Amniotic epithelial cell (primary cell): ENCODE measurements at regions not wholly inside any gene's neighbourhood (a gene's known extent, or its start where the extent isn't known, plus 50 kb on each side); places are given as distances from the start of the nearest gene placed in this dataset.
A peak's percentile ranks its signal among the peaks of the same experiment; 100 is the strongest.

Experiments used
- DNase-seq: peaks from one replicate; pipeline ENCODE4 v3.0.0-alpha.2; 2010; ENCODE audit warnings: low read depth

DNA sequence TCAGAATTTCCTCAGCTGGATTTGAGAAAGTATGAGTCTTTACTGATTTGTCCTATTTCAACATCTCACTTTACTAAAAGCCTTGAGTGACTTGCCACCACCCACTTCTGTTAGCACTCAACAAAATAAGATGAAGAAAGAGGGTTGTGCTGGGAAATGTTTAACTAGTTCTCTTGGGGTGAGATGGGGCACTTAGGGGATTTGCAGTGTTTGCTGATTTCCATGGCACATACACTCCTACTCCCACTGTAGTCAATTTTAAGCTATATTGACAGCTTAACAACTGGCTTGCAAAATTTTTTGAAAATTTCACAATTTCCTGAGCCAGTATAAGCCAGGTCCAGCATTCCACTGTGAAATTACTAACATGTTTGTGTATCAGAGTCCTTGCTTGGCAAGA lies 463.1 kb upstream of the ARHGEF26 start:
- peak; percentile 5 for DNase-seq

DNA sequence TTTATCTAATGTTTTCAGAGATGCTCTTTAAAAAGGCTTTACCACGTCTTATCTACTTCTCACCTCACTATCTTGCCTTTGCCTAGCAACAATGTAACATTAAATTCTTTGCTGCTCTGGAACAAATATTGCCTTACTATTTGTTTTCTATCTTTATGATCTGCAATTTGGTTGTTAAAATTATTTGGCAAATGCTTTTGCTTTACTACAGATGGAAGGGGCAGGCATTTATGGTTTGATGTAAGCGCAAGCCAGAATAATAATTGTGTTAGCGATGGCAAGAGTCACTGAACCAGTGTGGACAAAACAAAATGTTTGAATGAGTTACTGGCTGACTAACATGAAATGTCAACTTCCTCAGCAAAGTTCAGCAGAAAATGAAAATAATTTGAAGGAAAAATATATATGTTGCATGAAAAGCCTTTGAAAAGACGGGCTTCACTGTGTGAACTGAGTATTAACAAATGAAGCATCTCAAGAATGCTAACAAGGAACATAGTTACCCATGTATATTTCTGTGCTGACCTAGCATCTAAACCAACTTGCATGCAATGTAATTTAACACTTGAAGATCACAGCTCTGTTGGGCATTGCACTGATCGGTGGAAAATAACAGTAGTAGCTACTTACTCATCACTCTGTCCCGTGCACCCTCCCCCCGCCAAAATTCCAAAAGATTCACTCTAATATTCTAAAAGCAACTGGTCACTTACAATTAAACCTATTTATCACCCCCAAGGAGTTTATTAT lies 454.0 kb upstream of the ARHGEF26 start:
- DNase-seq = no peak

DNA sequence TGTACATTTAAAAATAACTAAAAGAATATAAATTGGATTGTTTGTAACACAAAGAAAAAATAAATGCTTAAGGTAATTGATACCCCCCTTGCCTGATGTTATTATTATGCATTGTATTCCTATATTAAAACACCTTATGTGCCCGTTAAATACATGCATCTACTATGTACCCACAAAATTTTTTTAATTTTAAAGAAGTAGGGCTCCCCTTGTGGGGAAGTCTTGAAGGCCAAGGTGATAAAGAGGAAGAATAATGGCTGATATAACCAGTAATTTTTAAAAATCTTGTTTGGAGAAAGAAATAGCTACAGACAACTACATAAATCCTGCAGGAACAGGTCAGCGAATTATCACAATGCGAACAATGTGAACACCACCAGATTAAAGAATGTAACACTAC lies 451.7 kb upstream of the ARHGEF26 start:
- DNase-seq = no peak

DNA sequence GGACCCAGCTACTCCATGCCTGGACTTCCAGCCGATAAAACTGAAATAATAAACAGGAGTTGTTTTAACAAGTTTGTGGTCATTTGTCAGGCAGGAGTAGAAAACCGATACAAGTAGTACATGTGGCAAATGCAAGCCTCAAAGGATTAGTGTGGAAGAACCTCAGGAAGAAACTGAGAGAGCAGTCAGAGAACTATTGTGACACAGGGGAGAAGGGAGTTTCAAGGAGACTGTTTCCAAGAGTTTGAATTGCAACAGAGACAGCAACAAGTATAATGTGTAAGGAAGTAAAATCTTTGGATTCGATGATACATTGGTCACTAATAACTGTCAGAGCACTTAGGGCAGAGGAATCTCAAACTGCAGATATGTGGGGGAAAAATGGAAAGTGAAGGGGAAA lies 450.6 kb upstream of the ARHGEF26 start:
- DNase-seq = peak; percentile 38

DNA sequence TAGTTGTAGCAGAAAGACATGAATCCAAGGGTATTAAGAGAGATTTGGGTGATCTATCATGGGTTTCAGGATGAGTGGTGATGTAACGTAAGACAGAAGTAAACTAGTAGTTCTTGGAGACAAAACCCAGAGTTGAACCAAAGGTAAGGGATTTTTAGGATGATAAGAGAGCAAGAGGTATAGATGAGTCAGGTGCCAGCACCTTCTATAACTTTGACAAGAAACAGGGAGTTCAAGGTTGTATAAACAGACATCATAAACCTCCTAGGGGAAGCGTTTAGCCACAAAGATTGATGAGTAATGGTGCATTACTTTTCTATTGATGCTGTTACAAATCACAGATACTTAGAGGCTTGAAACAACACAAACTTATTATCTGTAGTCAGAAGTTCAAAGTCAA lies 447.3 kb upstream of the ARHGEF26 start:
- DNase-seq = peak; percentile 6

DNA sequence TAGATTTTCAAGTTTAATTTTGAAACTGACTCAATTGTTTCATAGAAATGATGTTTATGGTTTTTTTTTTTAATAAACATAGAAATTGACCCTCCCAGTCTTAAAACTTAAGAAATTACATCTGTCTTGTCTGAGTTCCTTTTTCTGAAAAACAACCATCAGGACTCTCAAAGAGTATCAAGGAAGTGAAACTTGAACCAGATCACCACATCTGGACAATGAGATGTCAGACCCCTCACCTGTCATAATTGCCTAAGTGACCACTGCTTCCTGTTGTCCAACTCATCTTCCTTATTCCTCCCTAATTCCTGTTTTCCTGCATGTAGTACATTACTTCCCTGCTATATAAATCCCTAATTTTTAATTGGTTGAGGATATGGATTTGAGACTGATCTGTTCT lies 441.5 kb upstream of the ARHGEF26 start:
- no peak for DNase-seq

DNA sequence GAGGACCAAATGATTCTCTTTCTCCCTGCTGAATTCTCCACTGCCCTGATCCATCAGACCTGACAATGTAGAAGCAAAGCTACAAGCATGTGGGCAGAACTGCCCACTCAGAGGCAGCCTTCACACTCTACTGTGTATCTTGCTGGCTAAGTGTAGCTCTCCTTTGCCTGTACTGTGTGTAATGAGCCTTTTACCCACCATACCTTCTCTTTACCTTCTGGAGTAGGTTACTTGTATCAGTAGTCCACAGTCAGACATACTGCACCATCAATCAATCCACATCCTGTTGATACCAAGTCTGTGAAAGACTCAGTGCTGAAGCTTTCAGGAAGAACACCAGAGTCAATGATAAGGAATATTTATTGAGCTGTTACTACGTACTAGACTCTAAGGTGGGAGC lies 440.7 kb upstream of the ARHGEF26 start:
- DNase-seq = no peak

DNA sequence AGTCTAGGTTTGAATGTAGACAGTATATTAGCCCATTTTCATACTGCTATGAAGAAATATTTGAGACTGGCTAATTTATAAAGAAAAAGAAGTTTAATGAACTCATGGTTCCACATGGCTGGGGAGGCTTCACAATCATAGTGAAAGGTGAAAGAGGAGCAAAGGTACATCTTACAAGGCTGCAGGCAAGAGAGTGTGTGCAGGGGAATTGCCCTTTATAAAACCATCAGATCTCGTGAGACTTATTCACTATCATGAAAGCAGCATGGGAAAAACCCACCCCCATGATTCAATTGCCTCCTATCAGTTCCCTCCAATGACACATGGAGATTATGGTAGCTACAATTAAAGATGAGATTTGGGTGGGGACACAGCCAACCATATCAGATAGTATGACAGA lies 440.1 kb upstream of the ARHGEF26 start:
- no peak for DNase-seq

DNA sequence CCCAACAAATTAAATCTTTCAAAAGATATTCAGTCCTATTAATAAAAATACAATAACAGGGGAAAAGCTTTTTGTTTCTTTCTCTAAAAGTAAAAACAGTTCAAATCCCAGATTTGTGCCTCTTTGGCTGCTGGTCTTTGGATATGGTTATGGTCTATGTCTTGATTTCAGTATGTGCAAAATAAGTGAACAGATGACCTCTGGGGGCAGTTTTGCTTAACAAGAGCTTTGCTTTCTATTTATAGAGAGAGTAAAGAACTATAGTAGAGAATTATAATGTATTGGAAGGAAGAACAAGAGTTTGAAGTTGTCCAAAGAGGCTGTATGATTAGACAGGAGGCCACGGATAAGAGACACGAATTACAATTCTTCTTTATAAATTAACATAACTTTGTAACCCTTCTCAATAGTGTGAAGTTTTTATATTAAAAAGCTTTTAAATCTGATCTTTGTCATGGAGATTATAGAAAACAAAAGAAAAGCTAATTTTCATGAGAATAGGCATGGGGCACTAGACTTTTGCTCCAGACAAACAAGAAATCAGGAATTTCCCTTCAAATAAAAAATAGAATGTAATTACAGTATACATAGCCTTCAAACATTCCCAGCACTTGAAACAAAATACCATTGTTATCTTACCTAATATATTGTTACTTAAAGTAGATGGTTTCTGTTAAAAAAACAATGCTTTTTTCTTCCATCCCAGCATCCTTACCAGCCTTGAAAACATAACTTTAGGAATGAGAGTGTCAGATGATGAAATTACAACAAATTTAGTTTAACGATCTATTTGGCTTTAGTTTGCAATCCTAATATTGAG lies 432.7 kb upstream of the ARHGEF26 start:
- DNase-seq = no peak

DNA sequence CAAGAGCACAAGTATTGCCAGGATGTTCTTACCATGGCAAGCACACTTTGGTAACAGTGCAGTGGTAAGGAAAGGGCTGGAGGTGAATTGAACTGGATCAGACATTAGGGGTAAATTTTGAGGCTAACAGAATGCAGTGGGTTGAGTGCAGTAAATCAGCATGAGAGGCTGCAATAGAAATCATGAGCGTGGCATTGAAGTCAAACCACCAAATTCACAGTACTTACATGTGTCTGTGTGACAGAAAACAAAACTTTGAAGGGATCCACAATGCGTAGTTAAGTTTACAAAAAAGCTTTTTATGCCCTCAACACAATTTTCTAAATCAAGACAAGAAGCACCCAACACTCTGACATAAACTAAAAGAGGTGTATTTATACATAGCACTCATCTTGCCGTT lies 428.0 kb upstream of the ARHGEF26 start:
- no peak for DNase-seq

DNA sequence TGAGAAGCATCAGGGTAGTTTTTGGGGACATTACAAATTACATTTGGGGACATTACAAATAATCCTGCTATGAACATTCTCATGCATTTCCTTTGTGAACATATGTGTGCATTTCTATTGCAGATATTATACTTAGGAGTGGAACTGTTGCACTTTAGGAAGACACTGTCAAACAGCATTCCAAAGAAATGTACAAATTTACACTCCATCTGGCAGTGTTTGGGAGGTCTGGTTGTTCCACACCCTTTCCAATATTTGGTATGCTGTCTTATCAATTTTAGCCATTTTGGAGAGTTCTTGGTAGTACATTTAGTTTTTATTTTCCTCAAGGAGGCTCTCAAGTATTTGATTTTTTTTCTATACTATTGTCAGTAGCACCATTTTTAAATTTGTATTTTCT lies 419.1 kb upstream of the ARHGEF26 start:
- DNase-seq = no peak

DNA sequence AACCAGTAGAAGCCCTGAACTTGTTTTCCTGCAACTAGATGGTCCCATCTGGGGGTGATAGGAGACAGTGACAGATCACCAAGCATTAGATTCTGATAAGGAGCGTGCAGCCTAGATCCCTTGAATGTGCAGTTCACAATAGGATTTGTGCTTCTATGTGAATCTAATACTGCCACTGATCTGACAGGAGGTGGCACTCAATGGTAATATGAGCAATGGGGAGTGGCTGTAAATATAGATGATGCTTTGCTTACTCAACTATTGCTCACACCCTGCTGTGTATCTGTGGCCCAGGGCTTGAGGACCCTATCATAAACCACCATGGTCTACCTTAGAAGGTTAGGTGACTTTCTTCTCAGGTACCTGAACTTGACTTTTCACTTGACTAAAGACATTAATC lies 417.1 kb upstream of the ARHGEF26 start:
- DNase-seq = no peak

DNA sequence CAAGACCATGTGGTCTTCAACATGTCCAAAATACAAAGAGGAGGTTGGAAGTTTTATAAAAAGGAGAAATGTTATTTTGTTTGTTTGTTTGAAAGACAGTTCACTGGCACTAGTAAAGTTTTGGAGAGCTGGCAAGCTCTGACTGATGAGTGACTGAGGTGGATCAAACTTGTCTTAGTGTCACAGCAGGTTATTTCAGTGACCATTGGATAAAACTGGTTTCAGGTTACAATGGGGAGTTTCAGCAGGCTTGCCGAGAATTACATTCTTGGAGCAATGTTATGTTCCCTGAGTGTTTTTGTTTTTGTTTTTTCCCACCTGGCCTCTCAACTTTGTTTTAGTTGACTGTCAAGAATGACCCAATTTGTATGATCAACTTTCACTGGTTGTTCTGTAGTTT lies 414.5 kb upstream of the ARHGEF26 start:
- no peak for DNase-seq

DNA sequence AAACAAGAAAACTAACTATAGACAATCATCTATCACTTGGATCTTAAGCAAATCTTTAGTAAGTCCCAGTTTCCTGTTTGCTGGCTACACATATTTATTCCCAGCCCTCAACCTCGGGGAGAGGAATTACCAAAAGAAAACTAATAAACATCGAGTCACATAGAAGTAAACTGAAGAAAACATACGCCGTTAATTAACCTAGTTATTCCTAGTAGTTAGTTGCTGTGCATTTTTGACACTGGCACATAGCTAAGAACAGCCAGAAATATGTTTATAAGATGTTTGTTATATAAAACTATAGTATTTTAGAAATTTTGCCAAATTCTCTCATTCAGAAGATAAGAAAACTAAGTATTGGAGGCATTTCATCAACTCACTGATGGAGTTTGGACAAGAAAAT lies 407.2 kb upstream of the ARHGEF26 start:
- no peak for DNase-seq

DNA sequence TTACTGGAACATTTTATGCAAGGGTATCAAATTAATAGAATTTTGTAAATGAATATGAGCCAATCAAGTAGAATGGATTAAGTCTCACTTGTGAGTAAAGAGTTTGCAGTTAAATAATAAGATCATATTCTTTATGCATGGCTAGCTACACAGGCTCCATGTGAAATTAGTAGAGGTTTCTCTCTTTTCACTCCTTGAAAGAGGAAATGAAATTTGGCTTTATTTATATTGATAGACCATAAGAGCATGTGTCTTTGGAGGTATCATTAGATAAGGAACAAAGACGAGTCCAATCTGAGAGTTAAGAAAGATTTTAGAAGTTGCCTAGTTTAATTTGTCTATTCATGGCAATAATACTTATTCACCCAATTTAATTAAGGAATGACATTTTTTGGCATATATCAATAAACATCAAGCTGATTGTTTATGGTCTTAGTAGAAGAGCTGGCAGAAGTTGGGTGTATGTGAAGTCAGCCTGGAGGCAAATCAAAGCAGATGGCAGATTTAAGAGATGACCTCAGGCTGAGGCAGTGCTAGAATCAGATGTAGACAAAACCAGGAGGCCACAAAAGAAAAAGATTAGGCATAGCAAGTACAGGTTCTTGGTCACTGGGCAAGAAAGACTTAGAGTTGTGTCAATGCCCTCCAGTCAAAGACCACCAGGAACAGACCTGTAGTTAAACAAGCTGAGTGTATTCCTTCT lies 406.5 kb upstream of the ARHGEF26 start:
- DNase-seq = no peak

DNA sequence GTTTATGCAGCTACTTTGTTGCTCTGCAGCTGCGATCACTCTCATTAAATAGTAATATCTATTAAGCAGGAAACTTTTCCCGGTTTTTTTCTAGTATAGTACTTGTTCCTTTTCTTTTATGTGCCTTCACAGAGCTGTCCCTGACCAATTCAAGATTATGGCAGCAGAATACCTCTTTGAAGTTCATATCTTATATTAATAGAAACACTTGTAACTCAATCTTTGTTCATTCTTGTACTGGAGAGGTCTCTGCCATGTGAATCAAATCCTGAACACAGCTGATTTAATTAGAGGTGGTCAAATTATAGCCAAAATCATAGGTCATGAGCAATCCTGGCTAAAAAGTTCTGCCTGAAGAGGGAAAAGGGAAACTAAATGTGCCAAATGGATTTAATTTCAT lies 399.0 kb upstream of the ARHGEF26 start:
- DNase-seq = no peak

DNA sequence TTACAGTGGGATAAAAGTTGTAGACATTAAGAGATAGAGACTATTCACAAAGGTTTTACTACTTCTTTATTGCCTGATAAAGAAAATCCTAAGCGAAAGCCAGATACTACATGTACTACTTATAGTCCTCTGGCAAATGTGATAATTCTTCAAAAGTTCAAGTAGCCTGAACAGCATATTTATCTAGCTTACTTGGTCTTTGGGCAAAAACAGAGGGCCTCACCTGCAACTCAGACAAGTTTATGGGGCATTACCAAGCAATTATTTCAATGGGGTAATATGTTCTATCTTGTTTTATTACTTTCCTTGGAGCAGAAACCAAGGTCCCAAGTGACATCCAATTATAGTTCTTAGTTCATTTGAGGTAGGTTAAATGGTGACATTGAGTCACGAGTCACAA lies 390.1 kb upstream of the ARHGEF26 start:
- no peak for DNase-seq

DNA sequence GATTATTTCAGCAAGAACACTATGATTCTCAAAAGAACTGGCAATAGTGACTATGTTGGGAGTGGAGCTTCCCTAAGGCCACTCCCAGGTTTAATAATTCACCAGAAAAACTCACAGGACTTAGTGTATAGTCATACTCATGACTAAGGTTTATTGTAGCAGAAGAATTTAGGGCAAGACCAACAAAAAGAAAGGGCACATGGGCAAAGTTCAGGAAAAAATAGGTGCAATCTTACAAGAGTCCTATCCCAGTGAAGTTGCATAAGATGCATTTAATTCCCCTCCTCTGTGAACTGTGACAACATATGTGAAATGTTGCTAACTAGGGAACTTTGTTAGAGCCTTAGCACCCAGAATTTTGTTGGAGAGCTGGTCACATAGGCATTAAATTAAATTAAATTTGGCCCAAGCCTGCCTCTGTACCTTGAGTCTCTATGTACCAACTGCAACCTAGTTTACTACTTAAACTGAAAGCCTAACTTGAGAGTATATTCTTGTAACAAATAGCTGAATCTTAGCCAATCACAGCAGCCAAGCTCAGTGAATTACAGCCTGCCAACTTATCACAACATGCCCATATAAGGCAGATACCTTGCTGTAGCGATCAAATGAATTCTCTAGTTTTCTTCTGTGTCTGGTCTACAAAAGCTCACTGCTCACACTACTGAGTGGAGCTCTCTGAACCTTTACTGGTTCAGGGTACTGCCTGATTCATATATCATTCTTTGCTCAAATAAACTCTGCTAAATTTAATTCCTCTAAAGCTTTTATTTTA lies 386.2 kb upstream of the ARHGEF26 start:
- peak; percentile 39 for DNase-seq

DNA sequence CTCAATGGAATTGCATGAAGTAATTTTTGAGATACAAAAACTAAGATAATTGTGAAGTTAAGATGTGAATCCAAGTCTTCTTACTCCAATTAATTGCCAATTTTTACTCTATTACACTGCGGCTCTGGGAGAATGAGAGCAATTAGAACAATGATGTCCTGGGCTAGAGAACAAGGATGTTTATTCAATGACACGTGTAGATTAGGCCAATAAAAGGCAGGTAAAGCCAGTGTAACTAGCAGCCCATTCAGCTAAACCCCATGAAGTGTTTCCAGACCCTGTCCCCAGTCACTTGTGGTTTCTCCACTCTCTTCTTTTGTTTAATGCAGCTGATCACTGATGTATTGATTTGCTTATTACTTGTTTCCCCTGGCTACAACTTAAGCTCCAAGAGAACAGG lies 381.1 kb upstream of the ARHGEF26 start:
- no peak for DNase-seq

DNA sequence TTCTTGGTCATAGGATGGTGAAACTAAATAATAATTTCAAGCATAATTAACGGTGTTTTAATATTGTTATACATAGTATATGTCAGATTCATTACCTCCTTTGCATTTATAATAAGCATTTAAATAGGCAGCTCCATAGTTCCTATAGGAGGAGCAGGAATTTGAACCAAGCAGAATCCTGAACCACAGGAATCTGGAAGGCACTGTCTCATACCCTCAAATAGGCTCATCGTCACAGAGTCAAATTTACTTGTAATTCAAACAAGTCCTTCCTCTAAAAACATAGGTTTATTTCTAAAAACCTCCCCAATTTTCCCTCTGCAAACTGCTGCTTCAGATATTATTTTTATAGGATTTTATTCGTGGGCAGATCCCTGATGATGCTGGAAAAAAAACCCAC lies 376.3 kb upstream of the ARHGEF26 start:
- no peak for DNase-seq

DNA sequence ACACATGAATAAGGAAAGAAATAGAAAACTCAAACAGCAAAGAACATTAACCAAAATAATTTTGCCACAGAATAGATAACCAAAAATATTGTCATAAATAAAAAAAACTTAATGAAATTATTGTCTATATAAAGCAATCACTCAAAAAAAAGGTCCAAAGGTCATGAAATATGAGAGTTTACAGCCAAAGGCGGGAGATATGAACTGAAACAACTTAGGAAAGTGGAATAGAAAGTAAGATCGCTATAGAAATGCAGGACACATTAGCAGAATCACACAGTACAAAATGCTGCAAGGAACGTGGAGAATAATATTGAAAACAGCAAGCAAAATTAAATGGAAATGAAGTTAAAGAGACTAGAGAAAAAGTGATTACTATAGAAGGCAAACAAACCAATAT lies 375.0 kb upstream of the ARHGEF26 start:
- DNase-seq = no peak

DNA sequence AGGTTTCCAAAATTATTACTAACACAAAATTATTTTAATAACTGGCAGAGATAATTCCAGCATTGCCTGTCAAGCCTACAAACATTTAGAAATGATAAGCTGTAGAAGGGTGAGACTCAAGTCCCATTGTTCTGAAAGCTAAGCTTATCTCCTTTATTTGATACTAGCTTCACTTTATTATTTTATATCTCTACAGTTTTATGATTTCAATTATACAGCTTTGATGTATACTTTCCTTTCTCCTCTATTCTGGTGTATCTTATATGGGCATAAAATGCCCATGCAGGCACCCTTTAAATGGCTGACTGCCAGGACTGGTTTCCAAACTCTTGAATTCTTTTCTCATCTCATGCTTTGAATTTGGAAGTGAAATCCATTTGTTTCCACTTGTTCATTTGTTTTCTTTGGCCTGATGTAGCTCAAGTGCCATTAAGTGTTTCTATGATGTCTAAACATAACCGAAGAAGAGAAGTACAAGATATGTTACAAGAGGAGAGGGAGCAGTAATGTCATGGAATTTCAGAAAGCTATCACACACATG lies 372.1 kb upstream of the ARHGEF26 start:
- DNase-seq = no peak
